Posterior cingulate gyrus (tissue), 11 donors: ENCODE measurements at regions not wholly inside any gene's neighbourhood (a gene's known extent, or its start where the extent isn't known, plus 50 kb on each side); places are given as distances from the start of the nearest gene placed in this dataset.
"Not testable (repeated sequence)": the region's sequence is repeated elsewhere in the genome, so short reads cannot be mapped to it uniquely, and the experiment has no call there.

Experiments used
- DNase-seq, 10 donors: peaks; one replicate each; pipeline versions ENCODE4 v3.0.0 to v3.0.0-alpha.2; 2020 to 2021; ENCODE audit warnings: mixed read lengths in 3 of 10
- intact Hi-C: fragments of 100-400 bp; cut with DNase I; formaldehyde crosslinking; loops from one replicate; pipeline ENCODE4 v1.15.1; 2023

DNA sequence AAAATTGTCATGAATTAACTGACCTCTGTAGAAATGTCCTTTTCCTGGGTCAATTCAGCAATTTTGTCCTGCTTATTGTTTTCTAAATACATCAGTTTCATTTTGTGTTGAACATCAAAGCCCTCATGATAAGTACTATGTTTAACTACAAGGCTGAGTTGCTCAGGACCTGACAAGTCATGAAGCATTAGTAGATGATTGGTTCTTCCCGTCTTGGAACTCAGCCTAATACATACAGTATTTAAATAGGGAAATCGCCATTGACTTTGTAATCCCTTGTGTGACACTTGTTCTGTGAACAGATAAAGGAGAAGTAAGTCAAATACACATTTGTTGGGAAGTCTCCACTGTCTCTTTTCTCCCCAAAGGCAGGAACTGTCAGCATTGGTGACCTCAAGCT is 109.6 kb upstream of the POMZP3 start:
- DNase-seq, intact Hi-C loops: not testable (repeated sequence)

DNA sequence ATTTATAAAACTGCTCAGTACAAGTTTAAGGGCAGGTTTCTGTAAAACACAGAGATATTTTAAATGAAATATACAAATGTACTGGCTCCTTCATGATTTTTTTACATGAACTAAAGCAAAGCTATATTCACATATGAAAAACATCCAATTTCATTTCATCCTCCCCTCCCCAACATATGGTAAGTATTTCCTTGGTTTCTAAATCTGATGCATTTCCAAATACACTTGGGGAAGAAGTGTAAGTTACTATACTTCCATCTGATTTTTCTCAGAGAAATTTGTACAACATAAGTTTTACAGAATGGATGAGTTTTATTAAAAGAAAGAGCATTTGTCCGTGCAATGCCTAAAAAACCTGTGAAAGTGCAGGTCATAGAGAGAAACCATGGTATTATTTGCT is 109.0 kb upstream of the POMZP3 start:
- DNase-seq, intact Hi-C loops: not testable (repeated sequence)

DNA sequence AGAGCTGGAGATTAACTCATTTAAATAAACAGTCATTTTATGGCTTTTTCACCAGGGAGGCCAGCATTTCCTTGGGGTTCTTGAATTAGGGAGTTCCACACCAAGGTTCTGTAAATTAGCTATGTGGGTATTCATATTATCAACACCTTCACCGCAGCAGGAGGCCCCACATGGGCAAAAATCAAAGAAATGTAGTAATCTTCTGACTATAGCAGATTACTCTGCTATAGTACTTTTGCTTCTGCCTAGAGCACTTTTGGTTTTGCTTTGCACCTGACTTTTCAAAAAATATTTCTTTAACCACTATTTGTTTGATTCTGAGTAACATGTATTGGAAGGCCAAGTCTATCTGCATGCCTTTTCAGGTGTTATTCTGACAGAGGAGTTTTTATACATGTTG is 108.6 kb upstream of the POMZP3 start:
- DNase-seq, intact Hi-C loops: not testable (repeated sequence)

DNA sequence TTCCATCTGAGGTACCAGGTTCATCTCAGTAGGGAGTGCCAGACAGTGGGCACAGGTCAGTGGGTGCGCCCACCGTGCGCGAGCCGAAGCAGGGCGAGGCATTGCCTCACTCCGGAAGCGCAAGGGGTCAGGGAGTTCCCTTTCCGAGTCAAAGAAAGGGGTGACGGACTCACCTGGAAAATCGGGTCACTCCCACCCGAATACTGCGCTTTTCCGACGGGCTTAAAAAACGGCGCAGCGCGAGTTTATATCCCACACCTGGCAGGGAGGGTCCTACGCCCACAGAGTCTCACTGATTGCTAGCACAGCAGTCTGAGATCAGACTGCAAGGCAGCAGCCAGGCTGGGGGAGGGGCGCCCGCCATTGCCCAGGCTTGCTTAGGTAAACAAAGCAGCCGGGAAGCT is 101.5 kb upstream of the POMZP3 start:
- DNase-seq: peak in 1 of 10 donors; percentile 56
- intact Hi-C loops: not testable (repeated sequence)

DNA sequence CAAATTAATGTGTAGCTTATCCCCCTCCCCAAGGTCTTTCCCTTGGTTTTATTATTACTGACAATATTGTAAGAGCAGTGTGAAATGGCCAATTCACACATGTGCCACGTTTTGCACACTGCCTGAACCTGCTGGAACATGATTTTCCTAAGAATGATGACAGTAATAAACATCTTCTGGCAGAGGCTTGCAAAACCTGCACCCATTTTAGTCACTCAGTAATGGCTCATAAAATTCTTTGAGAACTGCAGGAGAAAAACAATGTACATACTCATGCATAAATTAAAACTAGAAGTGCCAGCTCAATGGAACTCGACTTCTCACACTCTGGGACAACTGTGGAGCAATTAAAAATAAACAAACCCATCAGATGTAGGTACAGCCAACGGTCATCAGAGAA is 96.8 kb upstream of the POMZP3 start:
- intact Hi-C loops, DNase-seq: not testable (repeated sequence)

DNA sequence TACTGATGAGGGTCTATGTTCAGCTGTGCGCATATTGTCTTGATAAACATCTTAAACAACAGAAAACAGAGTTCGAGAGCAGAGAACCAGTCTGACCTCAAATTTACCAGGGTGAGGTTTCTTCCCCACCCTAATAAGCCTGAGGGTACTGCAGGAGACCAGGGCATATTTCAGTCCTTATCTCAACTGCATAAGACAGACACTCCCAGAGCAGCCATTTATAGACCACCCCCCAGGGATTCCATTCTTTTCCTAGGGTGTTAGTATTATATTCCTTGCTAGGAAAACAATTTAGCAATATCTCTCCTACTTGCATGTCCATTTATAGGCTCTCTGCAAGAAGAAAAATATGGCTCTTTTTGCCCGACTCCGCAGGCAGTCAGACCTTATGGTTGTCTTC is 89.5 kb upstream of the POMZP3 start:
- intact Hi-C loops, DNase-seq: not testable (repeated sequence)

DNA sequence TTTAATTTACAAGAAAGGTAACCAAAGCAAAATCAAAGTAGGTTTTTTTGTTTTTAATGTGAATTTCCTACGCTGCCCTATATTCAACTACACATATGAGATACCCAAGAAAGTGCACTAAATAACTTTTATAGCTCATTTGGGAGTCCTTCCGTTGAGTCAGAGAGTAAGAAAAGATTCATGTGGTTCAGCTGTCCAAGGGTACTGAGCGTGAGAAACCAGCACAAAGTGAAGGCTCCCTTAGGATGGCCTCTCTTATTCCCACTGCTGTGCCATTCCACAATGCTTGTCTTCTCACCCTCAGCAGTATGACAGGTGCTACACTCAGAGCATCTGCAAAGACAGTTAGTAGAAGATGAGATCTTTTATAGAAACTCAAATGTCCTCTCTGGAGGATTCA is 85.8 kb upstream of the POMZP3 start:
- DNase-seq, intact Hi-C loops: not testable (repeated sequence)

DNA sequence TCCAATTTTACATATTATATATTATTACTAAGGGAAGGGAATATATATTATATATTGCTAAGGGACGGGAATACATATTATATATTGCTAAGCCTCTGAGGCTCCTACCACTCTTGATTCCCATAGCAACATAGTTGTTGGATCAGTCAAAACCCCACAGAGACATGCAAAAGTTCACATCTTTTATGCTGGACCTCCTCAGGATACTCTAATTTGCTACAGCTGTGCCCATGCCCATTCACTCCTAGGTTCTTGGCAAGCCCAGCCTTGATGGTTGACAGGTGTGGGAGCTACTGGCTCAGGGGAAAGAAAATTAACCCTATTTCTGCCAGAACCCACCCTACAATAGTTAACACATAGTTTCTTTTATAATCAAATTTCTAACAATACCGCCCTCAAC is 84.6 kb upstream of the POMZP3 start:
- DNase-seq, intact Hi-C loops: not testable (repeated sequence)

DNA sequence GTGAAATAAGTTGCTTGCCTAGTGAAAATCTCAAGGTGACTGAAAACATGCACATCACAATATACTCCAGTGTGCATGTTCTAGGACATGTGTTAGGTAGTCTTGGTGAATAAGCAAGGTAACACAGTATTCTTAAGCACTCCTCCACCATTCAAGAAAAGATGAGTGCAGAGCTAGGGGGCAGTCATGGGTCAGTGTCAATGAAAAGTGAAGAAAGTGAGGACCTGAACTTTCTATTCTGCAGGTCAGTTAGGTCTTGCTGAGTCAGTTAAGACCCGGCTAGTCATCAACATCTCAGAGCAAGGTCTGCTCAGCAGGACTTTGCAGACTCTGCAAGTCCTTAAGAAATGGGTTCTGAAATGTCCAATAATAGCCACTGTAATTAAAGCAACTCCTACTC is 82.6 kb upstream of the POMZP3 start:
- DNase-seq: not testable (repeated sequence)

DNA sequence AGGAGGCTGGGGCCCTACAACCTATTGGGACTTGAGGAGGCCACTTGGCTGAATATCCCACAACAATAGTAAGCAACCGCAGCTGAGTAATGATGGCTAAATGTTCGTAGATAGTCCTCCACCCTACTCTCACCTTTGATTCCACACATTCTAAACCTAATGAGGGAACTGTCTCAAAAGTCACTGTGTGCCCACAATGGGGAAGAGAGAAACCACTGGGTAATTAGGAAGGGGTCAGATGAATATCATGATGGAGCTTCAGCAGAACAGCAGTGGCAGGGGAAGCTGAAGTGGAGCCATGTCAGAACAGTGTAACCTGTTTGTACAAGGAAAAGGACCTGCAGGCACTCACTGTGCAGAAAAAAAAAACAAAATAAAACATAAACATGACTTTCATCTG is 81.4 kb upstream of the POMZP3 start:
- DNase-seq, intact Hi-C loops: not testable (repeated sequence)

More for the DNA sequence above, 82.6 kb upstream of the POMZP3 start:
- intact Hi-C loops: not testable (repeated sequence)

DNA sequence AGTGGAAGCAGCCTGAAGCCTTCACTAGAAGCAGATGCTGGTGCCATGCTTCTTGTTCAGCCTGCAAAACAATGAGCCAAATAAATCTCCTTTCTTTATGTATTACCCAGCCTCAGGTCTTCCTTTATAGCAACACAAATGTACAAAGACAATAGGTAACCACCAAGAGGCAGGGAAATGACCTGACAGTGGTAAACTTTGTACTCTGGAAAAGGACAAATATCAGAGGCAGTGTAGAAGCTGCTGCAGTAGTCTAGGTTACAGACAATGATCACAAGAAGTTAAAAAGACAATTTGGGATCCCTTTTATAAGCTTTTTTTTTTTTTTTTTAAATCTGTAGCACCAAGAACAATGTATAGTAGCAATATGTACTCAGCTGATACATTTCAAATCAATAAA is 76.7 kb upstream of the POMZP3 start:
- DNase-seq, intact Hi-C loops: not testable (repeated sequence)

DNA sequence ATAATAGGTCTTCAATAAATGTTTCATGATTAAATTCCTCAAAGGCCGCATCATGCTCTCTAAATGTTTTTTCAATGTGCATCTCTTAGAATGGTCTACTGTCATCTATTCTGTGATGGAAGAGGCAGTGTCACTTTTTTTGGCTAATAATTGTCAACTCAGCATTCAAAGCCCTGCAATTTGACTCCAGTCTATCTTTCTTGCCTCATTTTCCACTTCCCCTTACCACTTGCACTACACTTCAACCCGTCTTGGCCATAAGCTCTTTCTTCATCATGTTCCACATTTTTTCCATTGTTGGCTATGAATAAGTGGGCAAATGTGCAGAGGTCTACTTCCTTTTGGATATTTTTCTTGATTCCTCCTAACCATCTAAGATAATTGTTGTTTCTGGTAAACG is 59.2 kb upstream of the POMZP3 start:
- DNase-seq, intact Hi-C loops: not testable (repeated sequence)

DNA sequence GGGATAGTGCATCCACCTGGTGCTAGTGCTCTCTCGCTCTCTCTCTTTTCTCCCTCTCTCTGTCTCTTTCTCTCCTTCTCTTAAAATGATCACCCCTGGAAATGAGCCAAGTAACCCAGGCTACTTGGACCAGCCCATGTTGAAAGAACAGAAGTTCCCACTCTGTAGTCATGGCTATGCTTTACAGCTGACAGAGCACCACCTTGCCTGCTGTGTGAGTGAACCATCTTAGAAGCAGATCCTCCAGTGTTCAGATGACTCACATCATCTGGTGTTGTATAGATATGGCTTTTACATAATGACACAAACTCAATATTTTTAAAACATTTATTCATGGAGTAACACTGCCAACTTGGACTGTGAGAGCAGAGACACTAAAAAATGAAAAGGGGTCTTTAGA is 57.7 kb upstream of the POMZP3 start:
- DNase-seq, intact Hi-C loops: not testable (repeated sequence)

DNA sequence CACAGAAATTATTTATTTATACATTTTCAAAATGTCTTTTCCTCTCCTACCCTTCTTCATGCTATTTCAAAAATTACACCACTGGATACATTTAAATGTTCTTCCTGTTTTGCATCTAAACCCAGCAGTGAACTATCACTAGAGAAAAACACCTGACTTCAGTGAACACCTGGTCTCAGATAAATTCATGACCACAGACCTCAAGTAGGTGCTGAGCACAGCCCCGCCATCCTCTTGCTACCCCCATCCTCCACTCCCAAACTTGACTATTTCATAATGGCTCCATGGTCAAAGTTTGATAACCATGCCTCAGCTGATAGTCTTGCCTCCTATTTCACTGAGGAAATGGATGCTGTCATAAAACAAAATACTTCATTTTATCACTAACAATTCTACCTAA is 56.6 kb upstream of the POMZP3 start:
- intact Hi-C loops, DNase-seq: not testable (repeated sequence)

DNA sequence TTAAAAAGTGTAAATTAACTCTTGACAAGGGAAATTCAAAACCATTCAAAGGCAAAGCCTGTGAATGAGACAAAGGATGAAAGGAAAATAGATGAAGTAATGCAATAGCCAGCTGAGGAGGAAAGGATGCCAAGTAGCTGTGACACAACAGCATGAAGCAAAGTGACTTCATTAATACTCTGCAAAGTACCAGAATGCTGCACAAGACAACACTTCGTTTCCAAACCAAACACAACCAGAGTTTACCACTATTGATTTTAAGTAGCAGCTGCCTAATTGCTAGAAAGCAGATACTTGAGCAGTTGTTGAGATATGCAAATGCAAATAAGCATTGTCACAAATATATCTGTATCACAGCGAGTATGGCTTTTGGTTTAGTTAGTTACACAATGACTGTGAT is 54.7 kb upstream of the POMZP3 start:
- intact Hi-C loops, DNase-seq: not testable (repeated sequence)

DNA sequence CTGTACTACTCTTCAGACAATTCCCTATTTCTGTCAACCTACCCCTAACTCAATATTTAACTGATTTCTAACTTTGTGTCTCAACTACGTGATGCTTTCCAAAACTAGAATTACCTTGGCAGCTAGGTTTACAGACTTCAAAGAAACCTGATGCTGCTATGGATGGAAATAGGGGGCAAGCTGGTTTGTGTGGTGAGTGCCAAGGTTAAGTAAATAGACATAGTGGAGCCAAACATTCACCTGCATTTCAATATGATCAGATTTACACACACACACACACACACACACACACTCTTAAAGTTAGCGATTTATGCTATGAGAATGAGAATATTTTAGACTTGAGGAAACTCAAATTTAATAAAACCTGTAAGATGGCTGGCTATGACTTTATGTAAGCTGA is 52.1 kb upstream of the POMZP3 start:
- intact Hi-C loops: not testable (repeated sequence)

DNA sequence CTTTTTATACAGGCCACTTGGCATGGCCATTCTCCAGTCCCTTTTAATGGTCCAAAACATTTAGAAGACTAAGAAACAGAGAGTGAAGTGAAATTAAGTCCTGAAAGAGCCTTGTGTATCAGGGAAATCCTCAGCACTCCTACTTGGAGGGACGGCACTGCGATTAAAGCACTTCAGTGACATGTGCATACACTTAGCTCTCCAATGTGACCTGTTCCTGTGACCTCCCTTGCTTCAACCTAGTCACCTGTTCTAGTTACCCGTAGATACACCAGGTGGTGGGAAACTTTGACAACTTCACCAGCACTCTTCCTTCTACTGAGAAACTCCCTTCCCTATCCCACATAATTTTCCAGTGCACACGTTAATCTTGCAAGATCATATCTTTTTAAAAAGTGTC is 51.4 kb upstream of the POMZP3 start:
- intact Hi-C loops: not testable (repeated sequence)

More for the DNA sequence above, 52.1 kb upstream of the POMZP3 start:
- not testable (repeated sequence) for DNase-seq

DNA sequence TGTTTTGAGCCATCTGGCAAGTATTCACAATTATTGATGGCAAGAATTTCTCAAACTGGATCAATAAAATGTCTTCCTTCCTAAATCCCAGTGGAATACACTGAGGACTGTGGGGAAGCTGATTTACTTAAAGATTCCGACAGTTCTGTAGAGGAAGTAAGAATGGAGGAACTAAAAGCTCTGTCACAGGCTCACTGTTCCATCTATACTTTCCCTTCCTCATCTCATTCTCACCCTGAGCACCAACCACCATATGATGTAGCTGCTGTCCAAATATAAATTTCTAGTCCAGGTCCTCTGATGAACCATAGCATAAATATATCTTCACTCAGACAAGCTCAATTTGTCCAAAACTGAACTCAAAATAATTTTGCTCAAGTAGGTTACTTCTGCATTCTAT is 49.8 kb upstream of the POMZP3 start:
- intact Hi-C loops, DNase-seq: not testable (repeated sequence)

More for the DNA sequence above, 51.4 kb upstream of the POMZP3 start:
- peak in 1 of 10 donors; percentile 11 for DNase-seq
